GM12864 (cell line): ENCODE measurements at regions not wholly inside any gene's neighbourhood (a gene's known extent, or its start where the extent isn't known, plus 50 kb on each side); places are given as distances from the start of the nearest gene placed in this dataset.

Experiments used
- DNase-seq: peaks from one replicate; pipeline ENCODE4 v3.0.0-alpha.2; 2011; ENCODE audit warnings: low read depth
- H3K4me3 ChIP-seq: 2 replicates; pipeline ENCODE4 v1.5.1; 2011; ENCODE audit warnings: mild to moderate bottlenecking, low read depth, low read length, control low read depth
- TF ChIP-seq, protein P1 (sequence below): IDR thresholded peaks from 2 replicates; pipeline ENCODE4 v1.5.1; 2011; ENCODE audit warnings: low read depth, mild to moderate bottlenecking, moderate library complexity, low read length, control low read depth, inconsistent platforms; ENCODE audit errors: missing control alignments

DNA sequence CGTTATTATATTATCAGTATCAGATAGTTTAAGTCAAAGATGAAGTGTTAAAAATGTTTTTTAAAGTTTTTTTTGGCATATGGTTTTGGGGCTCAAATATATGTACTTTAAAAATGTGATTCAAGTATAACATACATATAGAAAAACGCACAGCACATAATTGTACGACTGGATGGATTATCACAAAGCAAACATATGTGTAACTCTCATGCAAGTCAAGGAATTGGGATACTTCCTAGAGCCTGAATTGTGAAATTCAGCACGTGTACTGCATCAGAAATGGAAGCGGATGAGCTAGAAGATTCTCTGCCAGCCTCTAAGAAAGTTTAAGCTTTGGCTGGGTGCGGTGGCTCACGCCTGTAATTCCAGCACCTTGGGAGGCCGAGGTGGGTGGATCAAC is 340.9 kb downstream of the PRL start:
- no peak for DNase-seq
- TF ChIP-seq, protein P1, sequence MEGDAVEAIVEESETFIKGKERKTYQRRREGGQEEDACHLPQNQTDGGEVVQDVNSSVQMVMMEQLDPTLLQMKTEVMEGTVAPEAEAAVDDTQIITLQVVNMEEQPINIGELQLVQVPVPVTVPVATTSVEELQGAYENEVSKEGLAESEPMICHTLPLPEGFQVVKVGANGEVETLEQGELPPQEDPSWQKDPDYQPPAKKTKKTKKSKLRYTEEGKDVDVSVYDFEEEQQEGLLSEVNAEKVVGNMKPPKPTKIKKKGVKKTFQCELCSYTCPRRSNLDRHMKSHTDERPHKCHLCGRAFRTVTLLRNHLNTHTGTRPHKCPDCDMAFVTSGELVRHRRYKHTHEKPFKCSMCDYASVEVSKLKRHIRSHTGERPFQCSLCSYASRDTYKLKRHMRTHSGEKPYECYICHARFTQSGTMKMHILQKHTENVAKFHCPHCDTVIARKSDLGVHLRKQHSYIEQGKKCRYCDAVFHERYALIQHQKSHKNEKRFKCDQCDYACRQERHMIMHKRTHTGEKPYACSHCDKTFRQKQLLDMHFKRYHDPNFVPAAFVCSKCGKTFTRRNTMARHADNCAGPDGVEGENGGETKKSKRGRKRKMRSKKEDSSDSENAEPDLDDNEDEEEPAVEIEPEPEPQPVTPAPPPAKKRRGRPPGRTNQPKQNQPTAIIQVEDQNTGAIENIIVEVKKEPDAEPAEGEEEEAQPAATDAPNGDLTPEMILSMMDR, result no peak
- no peak overlapping the region for H3K4me3 ChIP-seq

DNA sequence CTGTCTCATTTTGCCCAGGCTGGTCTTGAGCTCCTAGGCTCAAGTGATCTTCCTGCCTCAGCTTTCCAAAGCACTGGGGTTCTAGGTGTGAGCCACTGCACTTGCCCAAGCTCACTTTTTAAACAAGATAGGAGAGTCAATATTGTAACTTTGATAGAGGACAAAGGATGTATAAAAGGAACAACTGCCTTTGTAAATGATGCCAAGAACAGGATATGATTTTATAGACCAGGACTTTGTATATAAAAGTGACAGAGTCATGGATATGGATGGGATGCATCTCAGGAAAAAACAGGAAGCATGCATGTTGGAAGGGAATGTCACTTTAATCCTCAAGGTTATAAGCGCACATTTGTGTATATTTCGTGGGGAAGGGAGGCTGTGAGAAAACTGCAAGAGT is 338.4 kb downstream of the PRL start:
- TF ChIP-seq, protein P1, result no peak
- DNase-seq, result no peak
- no peak overlapping the region for H3K4me3 ChIP-seq

DNA sequence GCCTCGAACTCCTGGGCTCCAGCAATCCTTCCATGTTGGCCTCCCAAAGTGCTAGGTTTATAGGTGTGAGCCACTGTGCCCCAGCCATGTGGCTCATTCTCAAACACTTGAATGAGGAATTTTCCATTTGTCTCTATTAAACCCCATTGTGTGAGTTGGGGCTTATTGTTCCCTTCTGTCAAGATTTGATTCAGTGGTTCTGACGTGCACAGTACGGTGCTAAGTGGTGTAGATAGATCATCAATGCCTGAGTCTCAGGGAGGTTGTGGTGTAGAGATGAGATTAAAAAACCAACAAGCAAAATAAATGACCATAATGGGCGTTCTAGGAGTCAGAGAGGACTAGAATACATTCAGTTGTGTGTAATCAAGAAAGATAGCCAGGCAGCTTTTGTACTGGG is 335.6 kb downstream of the PRL start:
- TF ChIP-seq, protein P1, result no peak
- DNase-seq, result no peak
- H3K4me3 ChIP-seq, result no peak overlapping the region

DNA sequence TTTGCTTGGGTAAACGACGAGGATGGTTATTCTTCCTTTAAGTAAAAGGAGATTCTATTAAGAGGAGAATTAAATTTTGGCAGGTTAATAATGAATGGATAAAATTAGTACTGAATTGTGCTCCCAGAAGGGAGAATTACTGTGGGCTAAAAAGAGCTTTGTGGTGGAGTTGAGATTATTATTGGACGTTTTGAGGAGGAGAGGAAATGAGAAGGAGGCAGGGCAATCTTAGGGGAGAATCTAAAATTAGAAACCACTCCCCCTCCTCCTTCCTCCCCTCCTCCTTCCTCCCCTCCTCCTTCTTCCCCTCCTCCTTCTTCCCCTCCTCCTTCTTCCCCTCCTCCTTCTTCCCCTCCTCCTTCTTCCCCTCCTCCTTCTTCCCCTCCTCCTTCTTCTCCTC is 331.8 kb downstream of the PRL start:
- TF ChIP-seq, protein P1, result no peak
- no peak for DNase-seq
- no peak overlapping the region for H3K4me3 ChIP-seq

DNA sequence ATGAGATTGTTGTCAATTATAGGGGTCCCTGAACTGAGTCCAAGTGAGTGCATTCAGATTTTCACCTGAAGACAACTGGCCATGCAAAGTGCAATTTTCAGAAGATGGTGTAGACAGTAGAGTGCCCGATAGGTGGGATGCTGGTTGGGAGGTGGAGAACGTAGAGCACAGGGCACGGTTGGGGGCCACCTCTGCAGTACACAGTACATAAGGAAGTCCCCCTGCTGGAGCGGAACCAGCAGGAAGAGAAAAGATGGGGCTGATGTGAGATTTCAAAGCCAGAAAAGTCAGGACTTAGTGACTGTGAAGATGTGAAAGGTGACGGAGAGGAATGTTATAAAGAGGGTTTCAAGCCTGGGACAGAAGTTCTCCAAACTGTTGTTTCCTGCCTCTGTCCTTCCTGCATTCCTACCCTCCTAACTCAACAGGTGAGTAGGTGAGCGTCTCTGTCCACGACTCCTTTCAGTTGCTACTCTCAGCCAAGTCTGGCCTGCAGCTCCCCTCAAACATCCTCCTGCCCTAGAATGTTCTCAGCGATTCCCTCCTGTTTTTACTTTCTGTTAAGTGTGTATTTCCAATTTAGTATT is 330.8 kb downstream of the PRL start:
- DNase-seq, result no peak
- TF ChIP-seq, protein P1, result no peak
- H3K4me3 ChIP-seq, result no peak overlapping the region

DNA sequence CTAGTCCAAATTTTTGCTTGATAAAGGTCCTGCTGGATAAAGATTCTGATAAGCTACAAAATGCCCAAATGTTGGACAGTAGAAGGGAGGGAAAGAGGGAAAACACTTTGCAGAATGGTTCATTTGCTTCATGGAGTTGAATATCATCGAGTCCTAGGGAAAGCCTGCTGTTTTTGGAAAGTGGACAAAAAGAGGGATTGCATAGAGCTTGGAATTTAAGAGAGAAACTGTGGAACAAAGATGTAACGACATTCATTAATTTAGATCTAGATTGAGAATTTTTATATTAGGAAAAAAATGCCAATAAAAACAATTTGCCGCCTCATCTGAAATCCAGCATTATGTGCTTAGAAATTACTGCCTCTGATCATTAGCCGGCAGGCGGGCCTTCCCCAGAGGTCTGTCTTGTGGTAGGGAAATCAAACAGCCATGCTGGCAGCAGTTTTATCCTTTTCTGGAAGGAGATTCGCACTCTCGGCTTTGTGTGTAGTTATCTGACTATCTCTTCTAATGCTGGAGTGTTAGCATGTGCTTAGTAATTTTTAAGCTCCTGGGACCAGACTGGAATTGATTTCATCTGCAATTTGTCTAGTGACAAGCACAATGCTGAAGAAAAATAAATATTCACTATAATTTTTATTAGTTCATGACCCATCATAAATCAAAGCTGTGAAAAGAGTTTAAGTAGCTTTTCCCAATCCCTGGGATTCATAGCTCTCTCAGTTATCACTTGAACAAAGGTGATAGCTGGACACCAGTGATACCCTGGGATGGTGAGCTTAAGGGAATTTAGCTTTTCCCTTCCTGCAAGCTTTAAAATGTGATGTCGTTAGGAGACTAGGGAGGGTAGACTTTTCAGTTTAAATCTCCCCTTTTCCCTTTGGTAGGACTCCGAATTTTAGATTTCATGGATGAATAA is 329.5 kb downstream of the PRL start:
- no peak overlapping the region for H3K4me3 ChIP-seq
- TF ChIP-seq, protein P1, result no peak
- no peak for DNase-seq
